Gastroesophageal sphincter (tissue), 4 donors: ENCODE measurements at regions not wholly inside any gene's neighbourhood (a gene's known extent, or its start where the extent isn't known, plus 50 kb on each side); places are given as distances from the start of the nearest gene placed in this dataset.

Experiments used
- ATAC-seq: fragments of 150-250 bp; one replicate; pipeline ENCODE4 v1.9.1; 2016; ENCODE audit warnings: mild to moderate bottlenecking, moderate library complexity
- H3K27ac ChIP-seq, 4 donors: fragments of 200-600 bp; sonication (generic) in 3 of 4; 1 replicate in 3 of 4; 2 replicates in 1 of 4; pipeline ENCODE4 v1.5.1; 2016 to 2019
- H3K27me3 ChIP-seq: fragments of 200-600 bp; sonication (generic); one replicate; pipeline ENCODE4 v1.5.1; 2019
- H3K36me3 ChIP-seq, 2 donors: fragments of 200-600 bp; sonication (generic); one replicate each; pipeline ENCODE4 v1.5.1; 2019; ENCODE audit warnings: control low read depth in 1 of 2
- H3K4me1 ChIP-seq, 3 donors: fragments of 200-600 bp; sonication (generic); 1 replicate in 2 of 3; 2 replicates in 1 of 3; pipeline ENCODE4 v1.5.1; 2016 to 2019; ENCODE audit warnings: control low read depth in 2 of 3
- H3K4me3 ChIP-seq, 2 donors: fragments of 200-600 bp; sonication (generic); one replicate each; pipeline ENCODE4 v1.5.1; 2019; ENCODE audit warnings: mild to moderate bottlenecking in 1 of 2, moderate library complexity in 1 of 2
- H3K9me3 ChIP-seq, 3 donors: fragments of 200-600 bp; sonication (generic); one replicate each; pipeline ENCODE4 v1.5.1; 2017 to 2019; ENCODE audit warnings: control low read depth in 2 of 3
- CTCF ChIP-seq, 4 experiments: fragments of 200-600 bp in 2 of 4; fragments of 450-650 bp in 2 of 4; sonication (generic) in 1 of 4; IDR thresholded peaks; one replicate each; pipeline ENCODE4 v1.5.1; 2017 to 2019; ENCODE audit warnings: antibody characterized with exemption in 4 of 4, mild to moderate bottlenecking in 2 of 4, moderate library complexity in 2 of 4
- EP300 ChIP-seq: sonication (generic); formaldehyde crosslinking; IDR thresholded peaks from one replicate; pipeline ENCODE4 v1.6.1; 2017; ENCODE audit warnings: antibody characterized with exemption, mild to moderate bottlenecking
- POLR2A ChIP-seq, 2 donors: fragments of 450-650 bp; IDR thresholded peaks; one replicate each; pipeline ENCODE4 v1.6.1; 2017; ENCODE audit warnings: antibody characterized with exemption in 2 of 2, mild to moderate bottlenecking in 2 of 2, moderate library complexity in 1 of 2
- POLR2AphosphoS5 ChIP-seq: sonication (generic); formaldehyde crosslinking; IDR thresholded peaks from one replicate; pipeline ENCODE4 v1.6.1; 2017; ENCODE audit warnings: antibody characterized with exemption
- WGBS, 2 donors: methylation state at CpG; one replicate each; pipeline ENCODE4 v1.1.5; 2018; ENCODE audit warnings: low coverage in 1 of 2; 5-methylcytosine and 5-hydroxymethylcytosine counted together

DNA sequence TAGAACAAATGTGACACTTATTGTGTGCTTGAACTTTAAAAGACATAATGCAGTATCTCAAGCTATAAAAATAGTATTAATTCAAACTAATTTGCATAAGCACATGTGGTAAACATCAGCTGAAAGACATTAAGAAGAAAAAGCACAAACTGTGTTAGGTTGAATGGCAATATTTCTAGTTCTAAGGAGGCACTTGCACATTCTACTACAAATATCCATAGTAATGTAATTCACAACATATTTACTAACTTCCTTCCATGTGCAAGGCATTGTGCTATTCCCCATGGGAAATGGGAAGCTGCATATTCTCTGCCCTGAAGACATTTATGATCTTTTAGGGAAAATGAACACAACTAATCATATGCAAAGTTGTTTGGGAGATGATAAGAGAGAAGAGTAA is 80.2 kb upstream of the SLC13A1 start:
- H3K36me3 ChIP-seq = no peaks in the 10 kb centered on the region
- no peak for ATAC-seq
- H3K9me3 ChIP-seq = no peaks in the 10 kb centered on the region
- no peaks in the 10 kb centered on the region for H3K4me1 ChIP-seq
- TF ChIP-seq POLR2A (IDR thresholded peaks at IDR 0.05) (no peak), CTCF (IDR thresholded peaks at IDR 0.05) (no peak), EP300 (no peak), POLR2AphosphoS5 (no peak)
- no peaks in the 10 kb centered on the region for H3K27me3 ChIP-seq
- no peak overlapping the region for H3K27ac ChIP-seq
- H3K4me3 ChIP-seq = no peak overlapping the region

DNA sequence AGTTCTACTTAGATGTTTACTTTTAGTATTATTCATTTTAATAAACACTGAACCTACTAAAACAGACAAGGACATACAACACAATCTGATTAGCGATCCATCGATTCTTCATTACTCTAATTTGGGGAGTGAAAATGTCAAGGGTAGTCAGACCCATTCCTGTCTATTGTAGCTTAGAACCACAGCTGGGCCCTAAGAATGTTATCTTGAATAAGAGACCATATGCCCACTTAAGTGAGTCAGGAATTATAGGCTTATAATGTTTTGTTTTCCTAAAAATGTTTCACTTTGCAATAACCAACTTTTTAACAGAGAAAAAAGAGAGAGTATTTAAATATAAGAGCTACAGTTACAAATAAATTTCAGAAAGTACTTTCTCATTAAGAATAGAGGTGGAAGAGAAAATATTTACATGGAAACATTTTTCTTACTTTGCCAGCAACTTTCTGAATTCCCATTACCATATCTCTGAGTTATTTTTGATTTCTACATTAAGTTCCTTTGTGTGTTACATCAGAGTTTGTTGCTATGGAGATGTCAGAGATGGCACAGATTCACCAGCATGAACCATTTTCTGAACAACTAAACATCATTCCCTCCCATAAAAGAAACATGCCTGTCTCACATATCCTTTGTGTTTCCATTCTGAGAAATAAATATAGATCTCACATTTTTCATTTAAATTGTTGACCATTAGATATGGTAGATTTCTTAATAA is 75.4 kb upstream of the SLC13A1 start:
- WGBS, 2 donors = 82 to 92% methylated on average over 2 of the region's 2 CpGs

DNA sequence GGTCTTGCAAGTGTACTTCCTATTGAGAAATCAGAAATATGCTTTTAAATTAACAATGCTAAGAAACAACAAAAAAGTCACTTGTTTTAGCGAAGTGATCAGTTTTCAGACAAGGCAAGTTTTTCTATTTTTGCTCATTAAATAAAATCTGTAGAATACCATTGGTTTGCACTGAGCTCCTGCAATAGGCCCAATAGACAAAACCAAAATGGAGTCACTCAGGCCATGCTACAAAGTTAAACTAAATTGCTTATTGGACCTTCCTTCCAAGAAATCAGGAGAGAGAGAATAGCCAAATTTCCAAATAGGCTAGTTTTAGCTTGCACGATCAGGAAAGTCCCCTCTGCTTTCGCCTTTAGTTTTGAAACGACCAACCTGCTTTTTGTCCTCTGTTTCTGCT is 73.4 kb upstream of the SLC13A1 start:
- no peaks in the 10 kb centered on the region for H3K36me3 ChIP-seq
- H3K27ac ChIP-seq = no peak overlapping the region
- no peaks in the 10 kb centered on the region for H3K27me3 ChIP-seq
- ATAC-seq = no peak
- no peaks in the 10 kb centered on the region for H3K9me3 ChIP-seq
- H3K4me3 ChIP-seq = no peak overlapping the region
- H3K4me1 ChIP-seq = no peaks in the 10 kb centered on the region
- 87 to 93% methylated on average over 3 to 4 of the region's 4 CpGs for WGBS, 2 donors
- no peak for TF ChIP-seq POLR2A (IDR thresholded peaks at IDR 0.05)
- TF ChIP-seq POLR2AphosphoS5 = no peak
- no peak for TF ChIP-seq EP300
- TF ChIP-seq CTCF (IDR thresholded peaks at IDR 0.05) = no peak

More for the DNA sequence above, 75.4 kb upstream of the SLC13A1 start:
- Histone ChIP-seq H3K4me1 (no peaks in the 10 kb centered on the region), H3K36me3 (no peaks in the 10 kb centered on the region), H3K27me3 (no peaks in the 10 kb centered on the region), H3K4me3 (no peak overlapping the region), H3K9me3 (no peaks in the 10 kb centered on the region), H3K27ac (no peak overlapping the region)
- ATAC-seq = no peak
- TF ChIP-seq POLR2AphosphoS5 (no peak), CTCF (IDR thresholded peaks at IDR 0.05) (no peak), EP300 (no peak), POLR2A (IDR thresholded peaks at IDR 0.05) (no peak)

GRCh38 chr7:123271856-123272255 is 72.1 kb upstream of the SLC13A1 start:
- Histone ChIP-seq H3K4me1 (no peaks in the 10 kb centered on the region), H3K9me3 (no peaks in the 10 kb centered on the region), H3K36me3 (no peaks in the 10 kb centered on the region), H3K4me3 (no peak overlapping the region), H3K27ac (no peak overlapping the region), H3K27me3 (no peaks in the 10 kb centered on the region)
- WGBS, 2 donors = 60 to 80% methylated on average over 1 to 2 of the region's 2 CpGs
- no peak for ATAC-seq
- TF ChIP-seq EP300 (no peak), CTCF (IDR thresholded peaks at IDR 0.05) (no peak), POLR2A (IDR thresholded peaks at IDR 0.05) (no peak), POLR2AphosphoS5 (no peak)

GRCh38 chr7:123271231-123271630 is 71.5 kb upstream of the SLC13A1 start:
- Histone ChIP-seq H3K27ac (no peak overlapping the region), H3K4me3 (no peak overlapping the region), H3K27me3 (no peaks in the 10 kb centered on the region), H3K9me3 (no peaks in the 10 kb centered on the region), H3K4me1 (no peaks in the 10 kb centered on the region), H3K36me3 (no peaks in the 10 kb centered on the region)
- 50 to 64% methylated on average over 2 to 3 of the region's 3 CpGs for WGBS, 2 donors
- TF ChIP-seq EP300 = no peak
- TF ChIP-seq POLR2A (IDR thresholded peaks at IDR 0.05) = no peak
- no peak for TF ChIP-seq POLR2AphosphoS5
- no peak for TF ChIP-seq CTCF (IDR thresholded peaks at IDR 0.05)
- ATAC-seq = no peak
